ENCODE measurements at regions not wholly inside any gene's neighbourhood (a gene's known extent, or its start where the extent isn't known, plus 50 kb on each side); places are given as distances from the start of the nearest gene placed in this dataset.

DNA sequence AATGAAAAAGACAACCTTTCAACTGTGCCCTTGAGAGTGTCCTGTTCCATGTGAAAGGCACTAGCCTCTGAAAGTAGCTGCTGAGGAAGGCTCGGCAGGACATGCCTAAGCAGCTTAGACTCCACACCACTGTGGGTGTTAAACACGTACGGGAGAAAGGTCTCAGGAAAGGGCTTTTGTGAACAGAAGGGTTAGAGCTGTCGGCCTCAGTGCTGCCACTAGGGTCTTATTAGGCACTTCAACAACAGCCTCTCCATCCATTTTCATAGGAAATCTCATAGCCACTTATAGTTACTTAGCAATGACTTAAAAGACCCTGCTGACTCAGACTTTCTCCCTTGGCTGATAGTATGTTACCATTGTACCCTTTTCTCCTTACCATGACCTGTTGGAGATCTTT, 662.8 kb downstream of the TBC1D32 start:
- Mint-ChIP-seq H3K9me3 (peaks cover 12 to 14% of the 10 kb centered on the region in 2 experiments), H3K27ac (no peak overlapping the region), H3K4me3 (no peak overlapping the region), H3K4me1 (0 out of 4 replicates have a peak, but pooled peaks cover 2 to 7% of the 10 kb centered on the region in 2 experiments), H3K36me3 (ENCODE audit: insufficient read depth in 1 of 3, low read depth in 3 of 3) (peaks cover 2 to 13% (median 5%) of the 10 kb centered on the region in 3 experiments; a peak in 5 of 7 replicates), H3K27me3 (ENCODE audit: low read depth) (no peaks in the 10 kb centered on the region)
- no peak overlapping the region for H2BK12ac ChIP-seq (ENCODE audit: insufficient read length, low read depth, low read length)
- H2BK5ac ChIP-seq (ENCODE audit: insufficient read length, low read length) = no peak overlapping the region
- H4K20me1 ChIP-seq (ENCODE audit: control insufficient read depth, insufficient read depth, insufficient read length) = no peaks in the 10 kb centered on the region
- no peak overlapping the region for H3K56ac ChIP-seq (ENCODE audit: insufficient read length, low read depth, low read length)
- H3K27me3 ChIP-seq (ENCODE audit: insufficient read depth, low read length) = no peaks in the 10 kb centered on the region
- no peaks in the 10 kb centered on the region for H3K79me1 ChIP-seq (ENCODE audit: insufficient read depth, low read depth, low read length, poor library complexity, severe bottlenecking)
- H3K9me3 ChIP-seq (ENCODE audit: control insufficient read depth, low read depth, low read length) = no peaks in the 10 kb centered on the region
- no peak overlapping the region for H2BK120ac ChIP-seq (ENCODE audit: low read depth, low read length, poor library complexity, severe bottlenecking)
- no CpG with 5 or more reads among the region's 4 CpGs for WGBS (ENCODE audit: extremely low coverage, insufficient read length, low lambda C conversion rate)
- no peak overlapping the region for H4K5ac ChIP-seq (ENCODE audit: insufficient read length, low read depth, low read length)
- H3K4ac ChIP-seq (ENCODE audit: low read depth, low read length) = no peak overlapping the region
- H3K79me2 ChIP-seq (ENCODE audit: insufficient read depth, low read length) = no peaks in the 10 kb centered on the region
- no peak overlapping the region for H2AK5ac ChIP-seq (ENCODE audit: insufficient read length, low read length)
- TF ChIP-seq, protein P1, sequence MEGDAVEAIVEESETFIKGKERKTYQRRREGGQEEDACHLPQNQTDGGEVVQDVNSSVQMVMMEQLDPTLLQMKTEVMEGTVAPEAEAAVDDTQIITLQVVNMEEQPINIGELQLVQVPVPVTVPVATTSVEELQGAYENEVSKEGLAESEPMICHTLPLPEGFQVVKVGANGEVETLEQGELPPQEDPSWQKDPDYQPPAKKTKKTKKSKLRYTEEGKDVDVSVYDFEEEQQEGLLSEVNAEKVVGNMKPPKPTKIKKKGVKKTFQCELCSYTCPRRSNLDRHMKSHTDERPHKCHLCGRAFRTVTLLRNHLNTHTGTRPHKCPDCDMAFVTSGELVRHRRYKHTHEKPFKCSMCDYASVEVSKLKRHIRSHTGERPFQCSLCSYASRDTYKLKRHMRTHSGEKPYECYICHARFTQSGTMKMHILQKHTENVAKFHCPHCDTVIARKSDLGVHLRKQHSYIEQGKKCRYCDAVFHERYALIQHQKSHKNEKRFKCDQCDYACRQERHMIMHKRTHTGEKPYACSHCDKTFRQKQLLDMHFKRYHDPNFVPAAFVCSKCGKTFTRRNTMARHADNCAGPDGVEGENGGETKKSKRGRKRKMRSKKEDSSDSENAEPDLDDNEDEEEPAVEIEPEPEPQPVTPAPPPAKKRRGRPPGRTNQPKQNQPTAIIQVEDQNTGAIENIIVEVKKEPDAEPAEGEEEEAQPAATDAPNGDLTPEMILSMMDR (conservative IDR thresholded peaks at IDR 0.05) = peak; percentile 56
- no peaks in the 10 kb centered on the region for H3K4me1 ChIP-seq (ENCODE audit: insufficient read depth, low read length)
- no peak overlapping the region for H3K4me2 ChIP-seq (ENCODE audit: insufficient read depth, insufficient read length, low read length)
- H3K14ac ChIP-seq (ENCODE audit: insufficient read depth, low read length) = no peak overlapping the region
- H3K18ac ChIP-seq (ENCODE audit: insufficient read length, low read depth, low read length) = no peak overlapping the region
- H2BK20ac ChIP-seq (ENCODE audit: low read depth, low read length, poor library complexity, severe bottlenecking) = no peak overlapping the region
- no peak overlapping the region for H3K23ac ChIP-seq (ENCODE audit: insufficient read length, low read depth, low read length)
- H4K8ac ChIP-seq (replicated peaks; ENCODE audit: insufficient read length, low read depth, low read length) = no peak overlapping the region
- no peak overlapping the region for H2BK15ac ChIP-seq (ENCODE audit: low read depth, low read length)
- H4K91ac ChIP-seq (ENCODE audit: insufficient read length, low read depth, low read length) = no peak overlapping the region
- no peak overlapping the region for H3K9ac ChIP-seq (ENCODE audit: extremely low read depth, insufficient read length, low read length)
- no peak overlapping the region for H3T11ph ChIP-seq (ENCODE audit: low read length)
- H3K27ac ChIP-seq (ENCODE audit: insufficient read length, low read depth, low read length) = no peak overlapping the region
- H3K23me2 ChIP-seq (ENCODE audit: insufficient read length, low read depth, low read length, poor library complexity, severe bottlenecking) = no peaks in the 10 kb centered on the region
- peak; percentile 68 for DNase-seq
- H2AFZ ChIP-seq (ENCODE audit: low read length) = no peak overlapping the region

Data from H9 (cell line).